GM12878 (cell line): ENCODE measurements at regions not wholly inside any gene's neighbourhood (a gene's known extent, or its start where the extent isn't known, plus 50 kb on each side); places are given as distances from the start of the nearest gene placed in this dataset.

Source experiments
- ATAC-seq: fragments of 200-7000 bp; cut with Tn5 transposase; 3 replicates; pipeline ENCODE4 v1.9.1; 2020; ENCODE audit warnings: mild to moderate bottlenecking, moderate library complexity
- BruUV-seq: library from RNA; stranded (reverse); fragments of 400-500 nt; replicated peaks from 2 replicates; lab custom pipeline; 2021; lab: Mats Ljungman, UMichigan
- CTCF ChIA-PET: fragments of 300-600 bp; sonication (Branson Sonifier 250); formaldehyde crosslinking; extraction: SDS; loops from one replicate; lab custom pipeline; 2021; ENCODE audit warnings: inconsistent platforms; lab: Yijun Ruan, JAX
- POLR2A ChIA-PET: fragments of 350-600 bp; formaldehyde crosslinking; extraction: SDS; loops from one replicate; lab custom pipeline; 2021; ENCODE audit warnings: inconsistent platforms; lab: Charles Lee
- RAD21 ChIA-PET: fragments of 300-600 bp; sonication (Branson Sonifier 250); formaldehyde crosslinking; loops from one replicate; lab custom pipeline; 2023; ENCODE audit warnings: antibody characterized with exemption; ENCODE audit not compliant: unreplicated experiment; lab: Charles Lee
- SMC1A ChIA-PET: fragments of 300-600 bp; sonication (Branson Sonifier 250); formaldehyde crosslinking; loops from one replicate; lab custom pipeline; 2023; ENCODE audit not compliant: unreplicated experiment, uncharacterized antibody; lab: Charles Lee
- DNase-seq: peaks from one replicate; pipeline ENCODE4 v3.0.0-alpha.2; 2011; ENCODE audit warnings: low read depth, low spot score
- FAIRE-seq: peaks from 3 replicates; lab custom pipeline; 2011; peaks lifted over from hg19 to GRCh38; lab: Jason Lieb, UNC
- H2AFZ ChIP-seq: 2 replicates; pipeline ENCODE4 v1.6.0; 2011; ENCODE audit warnings: low read depth, low read length, control low read depth; ENCODE audit not compliant: control insufficient read depth
- H3K27ac ChIP-seq: 2 replicates; pipeline ENCODE4 v1.5.1; 2011; ENCODE audit warnings: control low read depth; ENCODE audit not compliant: control insufficient read depth, insufficient read depth
- H3K27me3 ChIP-seq, 2 experiments: replicated peaks in 1 of 2; 2 replicates each; pipeline versions ENCODE4 v1.6.0 to v1.6.1; 2011; ENCODE audit warnings: low read length in 1 of 2; ENCODE audit not compliant: control insufficient read depth in 2 of 2, insufficient read depth in 2 of 2
- H3K36me3 ChIP-seq, 2 experiments: 2 replicates each; pipeline ENCODE4 v1.5.1; 2011; ENCODE audit warnings: low read length in 1 of 2; ENCODE audit not compliant: control insufficient read depth in 2 of 2, insufficient read depth in 2 of 2
- H3K4me1 ChIP-seq: 2 replicates; pipeline ENCODE4 v1.6.1; 2011; ENCODE audit warnings: mild to moderate bottlenecking, low read length, moderate library complexity, mixed read lengths; ENCODE audit not compliant: control insufficient read depth, insufficient read depth
- H3K4me2 ChIP-seq: 2 replicates; pipeline ENCODE4 v1.6.0; 2011; ENCODE audit warnings: control low read depth; ENCODE audit not compliant: control insufficient read depth, insufficient read depth
- H3K4me3 ChIP-seq: fragments of 200-600 bp; sonication (generic); 2 replicates; pipeline ENCODE4 v1.5.1; 2016
- H3K79me2 ChIP-seq: 2 replicates; pipeline ENCODE4 v1.6.0; 2011; ENCODE audit warnings: low read length; ENCODE audit not compliant: control insufficient read depth, insufficient read depth
- H3K9ac ChIP-seq: 2 replicates; pipeline ENCODE4 v1.8.0; 2011; ENCODE audit warnings: low read length, control low read depth, mixed read lengths; ENCODE audit not compliant: control insufficient read depth, insufficient read depth
- H3K9me3 ChIP-seq: replicated peaks from 3 replicates; pipeline ENCODE4 v1.5.1; 2011; ENCODE audit warnings: mild to moderate bottlenecking, low read length; ENCODE audit not compliant: control insufficient read depth, insufficient read depth
- H4K20me1 ChIP-seq: 2 replicates; pipeline ENCODE4 v1.6.0; 2011; ENCODE audit not compliant: control insufficient read depth, insufficient read depth
- CHD1 ChIP-seq: IDR thresholded peaks from 2 replicates; pipeline ENCODE4 v1.6.1; 2012; ENCODE audit warnings: low read depth, low read length, improper control_type of control experiment
- CREM ChIP-seq: IDR thresholded peaks from 2 replicates; pipeline ENCODE4 v1.6.1; 2014; ENCODE audit warnings: antibody characterized with exemption, low read depth
- ESRRA ChIP-seq: IDR thresholded peaks from 2 replicates; pipeline ENCODE4 v1.6.1; 2012; ENCODE audit warnings: mild to moderate bottlenecking, low read length, improper control_type of control experiment
- HDAC2 ChIP-seq: fragments of 200-600 bp; sonication (generic); IDR thresholded peaks from 2 replicates; pipeline ENCODE4 v1.6.1; 2017
- MTA2 ChIP-seq: fragments of 450-650 bp; IDR thresholded peaks from 2 replicates; pipeline ENCODE4 v1.6.1; 2016; ENCODE audit warnings: low read depth, mild to moderate bottlenecking, moderate library complexity
- PAX5 ChIP-seq: IDR thresholded peaks from 2 replicates; pipeline ENCODE4 v1.6.1; 2011; ENCODE audit warnings: low read depth, low read length, borderline replicate concordance
- POU2F2 ChIP-seq: IDR thresholded peaks from 3 replicates; pipeline ENCODE4 v1.6.1; 2011; ENCODE audit warnings: low read depth, mild to moderate bottlenecking, low read length, borderline replicate concordance
- RAD21 ChIP-seq: IDR thresholded peaks from 2 replicates; pipeline ENCODE4 v1.6.1; 2011; ENCODE audit warnings: mild to moderate bottlenecking, low read depth, low read length, moderate library complexity; ENCODE audit not compliant: insufficient read depth
- RELA ChIP-seq: fragments of 450-650 bp; IDR thresholded peaks from 2 replicates; pipeline ENCODE4 v1.8.0; 2014; ENCODE audit warnings: borderline replicate concordance; ENCODE audit not compliant: partially characterized antibody
- SP1 ChIP-seq: IDR thresholded peaks from one replicate; pipeline ENCODE4 v1.6.1; 2011; ENCODE audit warnings: low read depth, low read length
- TARDBP ChIP-seq: IDR thresholded peaks from 2 replicates; pipeline ENCODE4 v1.6.1; 2016; ENCODE audit warnings: borderline replicate concordance
- WRNIP1 ChIP-seq: IDR thresholded peaks from 2 replicates; pipeline ENCODE4 v1.6.1; 2011; ENCODE audit warnings: low read depth, low read length, improper control_type of control experiment, borderline replicate concordance
- ZNF622 ChIP-seq: fragments of 450-650 bp; IDR thresholded peaks from 2 replicates; pipeline ENCODE4 v1.6.1; 2017; ENCODE audit warnings: mild to moderate bottlenecking, inconsistent platforms
- WGBS: methylation state at CpG from one replicate; pipeline ENCODE4 v1.1.6; 2016; ENCODE audit warnings: low lambda C conversion rate; ENCODE audit not compliant: insufficient replicate concordance, insufficient coverage; ENCODE audit errors: missing lambda C conversion rate; 5-methylcytosine and 5-hydroxymethylcytosine counted together
- in situ Hi-C: fragments of 300-500 bp; cut with MboI; formaldehyde crosslinking; loops from 9 replicates; pipeline ENCODE4 v1.14.3; 2018; ENCODE audit warnings: mixed read lengths
- intact Hi-C: fragments of 100-400 bp; cut with micrococcal nuclease; formaldehyde crosslinking; loops from one replicate; pipeline ENCODE4 v1.14.2; 2022; ENCODE audit not compliant: unreplicated experiment
- TF ChIP-seq, protein P1 (sequence below): IDR thresholded peaks from 2 replicates; pipeline ENCODE4 v1.6.1; 2012; ENCODE audit warnings: low read length, inconsistent platforms
- TF ChIP-seq, protein P2 (sequence below): IDR thresholded peaks from 2 replicates; pipeline ENCODE4 v1.6.1; 2011; ENCODE audit warnings: borderline replicate concordance, low read depth, mild to moderate bottlenecking, moderate library complexity, mixed read lengths, low read length; ENCODE audit not compliant: insufficient read depth; ENCODE audit errors: extremely low read length
- TF ChIP-seq, protein P3 (sequence below): fragments of 450-650 bp; IDR thresholded peaks from 2 replicates; pipeline ENCODE4 v1.6.1; 2017; ENCODE audit warnings: mild to moderate bottlenecking, low read depth, inconsistent platforms; ENCODE audit not compliant: poor library complexity, severe bottlenecking
- TF ChIP-seq, protein P4 (sequence below): IDR thresholded peaks from 2 replicates; pipeline ENCODE4 v1.6.1; 2011; ENCODE audit warnings: mild to moderate bottlenecking, low read depth, low read length, moderate library complexity; ENCODE audit not compliant: insufficient replicate concordance
- TF ChIP-seq, protein P5 (sequence below): fragments of 450-650 bp; IDR thresholded peaks from 2 replicates; pipeline ENCODE4 v1.6.1; 2017; ENCODE audit warnings: mild to moderate bottlenecking

DNA sequence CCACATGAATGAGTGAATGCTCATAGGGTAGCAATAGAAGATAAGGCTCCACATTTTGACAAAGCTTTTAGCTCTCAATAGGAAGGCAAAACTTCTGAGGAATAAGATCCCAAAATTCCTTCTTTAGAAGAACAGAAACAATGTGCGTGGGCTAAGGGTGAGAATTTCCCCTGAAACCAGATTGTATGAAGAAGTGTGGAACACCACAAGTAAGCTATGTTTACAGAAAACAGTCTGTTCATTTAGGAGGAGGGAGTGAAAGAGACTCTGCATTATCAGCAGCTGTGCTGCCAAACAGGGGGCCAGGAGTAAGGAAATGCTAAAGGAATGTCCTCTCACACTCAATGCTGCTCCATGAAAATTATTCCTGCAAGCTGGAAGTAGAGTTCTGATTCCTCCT lies 851.6 kb downstream of the CENPC start:
- CTCF ChIA-PET: interaction anchor here (0.6 kb wide), 1 partner anchor 843 kb away, joined by 3 read pairs; no protein-coding TSS in a partner anchor
- TF ChIP-seq POU2F2 (no peak), ESRRA (no peak), CREM (no peak), RAD21 (no peak), HDAC2 (no peak), SP1 (no peak), PAX5 (no peak), WRNIP1 (no peak), CHD1 (no peak), MTA2 (no peak), TARDBP (no peak), ZNF622 (no peak), RELA (no peak)
- TF ChIP-seq, protein P1, sequence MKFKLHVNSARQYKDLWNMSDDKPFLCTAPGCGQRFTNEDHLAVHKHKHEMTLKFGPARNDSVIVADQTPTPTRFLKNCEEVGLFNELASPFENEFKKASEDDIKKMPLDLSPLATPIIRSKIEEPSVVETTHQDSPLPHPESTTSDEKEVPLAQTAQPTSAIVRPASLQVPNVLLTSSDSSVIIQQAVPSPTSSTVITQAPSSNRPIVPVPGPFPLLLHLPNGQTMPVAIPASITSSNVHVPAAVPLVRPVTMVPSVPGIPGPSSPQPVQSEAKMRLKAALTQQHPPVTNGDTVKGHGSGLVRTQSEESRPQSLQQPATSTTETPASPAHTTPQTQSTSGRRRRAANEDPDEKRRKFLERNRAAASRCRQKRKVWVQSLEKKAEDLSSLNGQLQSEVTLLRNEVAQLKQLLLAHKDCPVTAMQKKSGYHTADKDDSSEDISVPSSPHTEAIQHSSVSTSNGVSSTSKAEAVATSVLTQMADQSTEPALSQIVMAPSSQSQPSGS: no peak
- TF ChIP-seq, protein P2, sequence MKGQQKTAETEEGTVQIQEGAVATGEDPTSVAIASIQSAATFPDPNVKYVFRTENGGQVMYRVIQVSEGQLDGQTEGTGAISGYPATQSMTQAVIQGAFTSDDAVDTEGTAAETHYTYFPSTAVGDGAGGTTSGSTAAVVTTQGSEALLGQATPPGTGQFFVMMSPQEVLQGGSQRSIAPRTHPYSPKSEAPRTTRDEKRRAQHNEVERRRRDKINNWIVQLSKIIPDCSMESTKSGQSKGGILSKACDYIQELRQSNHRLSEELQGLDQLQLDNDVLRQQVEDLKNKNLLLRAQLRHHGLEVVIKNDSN: no peak
- TF ChIP-seq, protein P3, sequence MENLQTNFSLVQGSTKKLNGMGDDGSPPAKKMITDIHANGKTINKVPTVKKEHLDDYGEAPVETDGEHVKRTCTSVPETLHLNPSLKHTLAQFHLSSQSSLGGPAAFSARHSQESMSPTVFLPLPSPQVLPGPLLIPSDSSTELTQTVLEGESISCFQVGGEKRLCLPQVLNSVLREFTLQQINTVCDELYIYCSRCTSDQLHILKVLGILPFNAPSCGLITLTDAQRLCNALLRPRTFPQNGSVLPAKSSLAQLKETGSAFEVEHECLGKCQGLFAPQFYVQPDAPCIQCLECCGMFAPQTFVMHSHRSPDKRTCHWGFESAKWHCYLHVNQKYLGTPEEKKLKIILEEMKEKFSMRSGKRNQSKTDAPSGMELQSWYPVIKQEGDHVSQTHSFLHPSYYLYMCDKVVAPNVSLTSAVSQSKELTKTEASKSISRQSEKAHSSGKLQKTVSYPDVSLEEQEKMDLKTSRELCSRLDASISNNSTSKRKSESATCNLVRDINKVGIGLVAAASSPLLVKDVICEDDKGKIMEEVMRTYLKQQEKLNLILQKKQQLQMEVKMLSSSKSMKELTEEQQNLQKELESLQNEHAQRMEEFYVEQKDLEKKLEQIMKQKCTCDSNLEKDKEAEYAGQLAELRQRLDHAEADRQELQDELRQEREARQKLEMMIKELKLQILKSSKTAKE: no peak
- TF ChIP-seq, protein P4, sequence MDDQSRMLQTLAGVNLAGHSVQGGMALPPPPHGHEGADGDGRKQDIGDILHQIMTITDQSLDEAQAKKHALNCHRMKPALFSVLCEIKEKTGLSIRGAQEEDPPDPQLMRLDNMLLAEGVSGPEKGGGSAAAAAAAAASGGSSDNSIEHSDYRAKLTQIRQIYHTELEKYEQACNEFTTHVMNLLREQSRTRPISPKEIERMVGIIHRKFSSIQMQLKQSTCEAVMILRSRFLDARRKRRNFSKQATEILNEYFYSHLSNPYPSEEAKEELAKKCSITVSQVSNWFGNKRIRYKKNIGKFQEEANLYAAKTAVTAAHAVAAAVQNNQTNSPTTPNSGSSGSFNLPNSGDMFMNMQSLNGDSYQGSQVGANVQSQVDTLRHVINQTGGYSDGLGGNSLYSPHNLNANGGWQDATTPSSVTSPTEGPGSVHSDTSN: no peak
- TF ChIP-seq, protein P5, sequence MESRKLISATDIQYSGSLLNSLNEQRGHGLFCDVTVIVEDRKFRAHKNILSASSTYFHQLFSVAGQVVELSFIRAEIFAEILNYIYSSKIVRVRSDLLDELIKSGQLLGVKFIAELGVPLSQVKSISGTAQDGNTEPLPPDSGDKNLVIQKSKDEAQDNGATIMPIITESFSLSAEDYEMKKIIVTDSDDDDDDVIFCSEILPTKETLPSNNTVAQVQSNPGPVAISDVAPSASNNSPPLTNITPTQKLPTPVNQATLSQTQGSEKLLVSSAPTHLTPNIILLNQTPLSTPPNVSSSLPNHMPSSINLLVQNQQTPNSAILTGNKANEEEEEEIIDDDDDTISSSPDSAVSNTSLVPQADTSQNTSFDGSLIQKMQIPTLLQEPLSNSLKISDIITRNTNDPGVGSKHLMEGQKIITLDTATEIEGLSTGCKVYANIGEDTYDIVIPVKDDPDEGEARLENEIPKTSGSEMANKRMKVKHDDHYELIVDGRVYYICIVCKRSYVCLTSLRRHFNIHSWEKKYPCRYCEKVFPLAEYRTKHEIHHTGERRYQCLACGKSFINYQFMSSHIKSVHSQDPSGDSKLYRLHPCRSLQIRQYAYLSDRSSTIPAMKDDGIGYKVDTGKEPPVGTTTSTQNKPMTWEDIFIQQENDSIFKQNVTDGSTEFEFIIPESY: no peak
- TF ChIP-seq, all 136 proteins: peak for 0
- Histone ChIP-seq H3K4me2 (no peak overlapping the region), H3K9ac (no peak overlapping the region), H3K9me3 (no peaks in the 10 kb centered on the region), H3K36me3 (no peaks in the 10 kb centered on the region), H4K20me1 (no peaks in the 10 kb centered on the region), H3K27me3 (no peaks in the 10 kb centered on the region), H3K4me3 (no peak overlapping the region), H3K4me1 (no peaks in the 10 kb centered on the region), H3K27ac (no peak overlapping the region), H3K79me2 (no peaks in the 10 kb centered on the region), H2AFZ (no peak overlapping the region)
- POLR2A ChIA-PET: no interaction called here
- 42% methylated on average over 1 of the region's 1 CpG for WGBS
- SMC1A ChIA-PET: no interaction called here
- no peak for ATAC-seq
- intact Hi-C loops (no loop called here), in situ Hi-C loops (no loop called here)
- no TSS peak for BruUV-seq
- RAD21 ChIA-PET: no interaction called here
- no peak for FAIRE-seq
- no peak for DNase-seq
